ENCODE measurements at regions not wholly inside any gene's neighbourhood (a gene's known extent, or its start where the extent isn't known, plus 50 kb on each side); places are given as distances from the start of the nearest gene placed in this dataset.

DNA sequence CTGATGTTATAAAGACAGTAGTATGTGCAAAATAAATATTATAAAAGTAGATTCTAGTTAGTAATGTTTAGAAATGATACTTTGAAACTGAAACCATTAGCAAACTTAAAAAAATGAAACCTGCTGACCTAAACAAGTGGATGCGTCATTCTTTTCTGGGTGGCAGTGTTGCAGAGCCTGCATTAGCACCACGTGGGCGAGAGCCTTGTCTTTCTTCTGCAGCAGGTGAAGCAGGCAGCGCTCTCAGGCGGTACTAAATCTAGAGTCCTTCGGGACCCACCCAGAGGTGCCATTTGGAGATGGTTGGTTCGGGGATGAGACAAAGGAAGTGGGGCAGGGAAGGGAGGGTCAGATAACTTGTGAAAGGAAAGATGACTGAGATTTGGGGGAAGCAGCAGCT lies 759.1 kb upstream of the IGFBP3 start:
- TF ChIP-seq, protein P1, sequence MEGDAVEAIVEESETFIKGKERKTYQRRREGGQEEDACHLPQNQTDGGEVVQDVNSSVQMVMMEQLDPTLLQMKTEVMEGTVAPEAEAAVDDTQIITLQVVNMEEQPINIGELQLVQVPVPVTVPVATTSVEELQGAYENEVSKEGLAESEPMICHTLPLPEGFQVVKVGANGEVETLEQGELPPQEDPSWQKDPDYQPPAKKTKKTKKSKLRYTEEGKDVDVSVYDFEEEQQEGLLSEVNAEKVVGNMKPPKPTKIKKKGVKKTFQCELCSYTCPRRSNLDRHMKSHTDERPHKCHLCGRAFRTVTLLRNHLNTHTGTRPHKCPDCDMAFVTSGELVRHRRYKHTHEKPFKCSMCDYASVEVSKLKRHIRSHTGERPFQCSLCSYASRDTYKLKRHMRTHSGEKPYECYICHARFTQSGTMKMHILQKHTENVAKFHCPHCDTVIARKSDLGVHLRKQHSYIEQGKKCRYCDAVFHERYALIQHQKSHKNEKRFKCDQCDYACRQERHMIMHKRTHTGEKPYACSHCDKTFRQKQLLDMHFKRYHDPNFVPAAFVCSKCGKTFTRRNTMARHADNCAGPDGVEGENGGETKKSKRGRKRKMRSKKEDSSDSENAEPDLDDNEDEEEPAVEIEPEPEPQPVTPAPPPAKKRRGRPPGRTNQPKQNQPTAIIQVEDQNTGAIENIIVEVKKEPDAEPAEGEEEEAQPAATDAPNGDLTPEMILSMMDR (IDR thresholded peaks at IDR 0.05), result no peak
- no peak for TF ChIP-seq POLR2A (IDR thresholded peaks at IDR 0.05)
- no peak for TF ChIP-seq EP300 (IDR thresholded peaks at IDR 0.05)
